Activated T-helper 9 cell treated with anti-CD3 and anti-CD28 coated beads, Interleukin-2, amount 50 U/mL, for 16 hours (primary cell): ENCODE measurements at regions not wholly inside any gene's neighbourhood (a gene's known extent, or its start where the extent isn't known, plus 50 kb on each side); places are given as distances from the start of the nearest gene placed in this dataset.

ENCODE experiments used
- DNase-seq: peaks from one replicate; pipeline ENCODE4 v3.0.0-alpha.2; 2020; ENCODE audit warnings: low read depth

DNA sequence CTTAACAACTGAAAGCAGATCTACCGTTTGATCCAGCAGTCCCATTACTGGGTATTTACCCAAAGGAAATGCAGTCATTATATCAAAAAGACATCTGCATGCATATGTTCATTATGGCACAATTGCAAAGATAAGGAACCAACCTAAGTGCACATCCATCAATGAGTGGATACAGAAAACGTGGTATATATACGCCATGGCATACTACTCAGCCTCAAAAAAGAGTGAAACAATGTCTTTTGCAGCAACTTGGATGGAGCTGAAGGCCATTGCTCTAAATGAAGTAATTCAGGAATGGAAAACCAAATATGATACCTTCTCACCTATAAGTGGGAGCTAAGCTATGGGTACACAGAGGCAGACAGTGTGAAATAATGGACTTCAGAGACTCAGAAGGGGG, 169.3 kb downstream of the ZBTB18 start:
- no peak for DNase-seq

DNA sequence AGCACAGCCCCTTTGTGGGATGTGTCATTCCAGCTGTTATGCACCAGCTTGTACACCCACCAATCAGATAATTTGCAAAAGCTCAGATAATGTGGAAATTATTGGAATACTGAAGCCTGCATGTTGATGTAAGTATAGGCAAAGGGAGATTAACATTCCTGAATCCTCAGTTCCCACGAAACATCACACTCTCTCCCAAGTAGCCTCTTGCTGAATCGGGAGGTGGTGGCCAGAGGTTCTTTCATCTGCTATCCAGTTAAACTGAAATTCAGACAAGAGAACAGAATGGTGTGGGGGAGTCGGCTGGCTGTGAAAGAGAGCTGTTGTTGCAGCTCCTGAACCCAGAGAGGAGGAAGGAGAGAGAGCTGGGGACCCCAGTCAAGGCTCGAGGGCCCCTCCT, 170.9 kb downstream of the ZBTB18 start:
- no peak for DNase-seq

DNA sequence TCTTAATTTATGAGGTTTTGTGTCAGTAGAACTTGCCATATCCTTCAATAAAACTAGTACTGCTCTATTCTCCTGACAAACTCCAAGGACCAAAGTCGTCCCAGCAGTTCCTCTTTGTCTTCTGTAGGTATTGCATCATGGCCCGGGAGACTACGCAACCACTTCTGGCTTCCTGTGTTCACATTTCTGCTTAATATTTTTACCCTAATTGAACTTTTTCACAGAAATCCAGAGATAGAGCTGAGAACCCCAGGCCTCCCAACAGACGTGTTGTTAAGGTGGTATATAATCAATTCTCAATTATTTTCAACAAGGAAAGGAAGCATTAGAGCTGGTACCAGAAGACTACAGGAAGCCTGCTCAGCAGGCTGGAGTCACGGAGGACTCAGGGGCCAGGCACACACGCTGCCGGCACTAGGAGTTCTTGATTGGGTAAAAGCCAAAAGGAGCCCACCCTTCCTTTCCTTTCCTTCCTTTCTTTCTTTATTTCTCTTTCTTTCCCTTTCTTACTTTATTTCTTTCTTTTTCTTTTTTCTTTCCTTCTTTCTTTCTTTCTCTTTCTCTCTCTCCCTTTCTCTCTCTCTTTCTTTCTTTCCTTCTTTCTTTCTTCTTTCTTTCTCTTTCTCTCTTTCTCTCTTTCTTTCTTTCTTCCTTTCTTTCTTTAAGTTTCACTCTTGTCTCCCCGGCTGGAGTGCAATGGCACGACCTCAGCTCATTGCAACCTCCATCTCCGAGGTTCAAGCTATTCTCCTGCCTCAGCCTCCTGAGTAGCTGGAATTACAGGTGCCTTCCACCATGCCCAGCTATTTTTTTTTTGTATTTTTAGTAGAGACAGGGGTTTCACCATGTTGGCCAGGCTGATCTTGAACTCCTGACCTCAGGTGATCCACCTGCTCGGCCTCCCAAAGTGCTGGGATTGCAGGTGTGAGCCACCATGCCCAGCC, 173.7 kb downstream of the ZBTB18 start:
- DNase-seq = no peak

DNA sequence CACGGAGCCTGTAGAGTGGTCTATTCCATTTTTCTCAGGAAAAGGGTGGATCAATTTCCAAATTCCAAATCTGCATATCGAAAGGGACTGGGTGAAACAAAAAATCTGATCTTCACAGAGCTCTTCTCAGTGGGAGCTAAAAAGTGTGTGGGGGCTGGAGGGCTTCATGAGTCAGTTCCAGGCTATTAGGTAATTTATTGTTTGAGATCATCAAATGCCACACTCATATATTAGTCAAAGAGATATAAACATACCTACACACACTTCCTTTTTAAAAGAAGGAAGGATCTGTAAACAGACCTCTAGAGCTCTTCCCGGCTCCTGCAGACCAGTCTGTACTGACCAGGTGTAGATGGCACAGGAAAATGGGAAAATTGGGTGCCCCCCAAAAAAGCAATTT, 175.4 kb downstream of the ZBTB18 start:
- no peak for DNase-seq

DNA sequence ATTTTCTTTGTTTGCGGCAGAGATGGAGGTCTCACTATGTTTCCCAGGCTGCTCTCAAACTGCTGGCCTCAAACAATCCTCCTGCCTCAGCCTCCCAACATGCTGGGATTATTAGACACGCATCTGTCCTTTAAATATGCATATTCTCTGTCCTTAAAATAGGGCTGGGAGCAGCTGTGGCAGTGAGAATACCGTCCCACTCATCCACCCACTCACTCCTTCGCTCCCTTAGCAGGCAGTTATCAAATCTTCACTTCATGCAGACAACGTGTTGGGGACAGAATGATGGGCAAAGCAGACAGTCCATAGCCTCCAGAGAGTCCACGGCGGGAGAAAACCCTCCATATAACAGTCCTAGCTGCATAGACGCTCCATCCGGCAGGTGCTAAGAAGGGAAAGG, 179.4 kb downstream of the ZBTB18 start:
- DNase-seq = no peak

DNA sequence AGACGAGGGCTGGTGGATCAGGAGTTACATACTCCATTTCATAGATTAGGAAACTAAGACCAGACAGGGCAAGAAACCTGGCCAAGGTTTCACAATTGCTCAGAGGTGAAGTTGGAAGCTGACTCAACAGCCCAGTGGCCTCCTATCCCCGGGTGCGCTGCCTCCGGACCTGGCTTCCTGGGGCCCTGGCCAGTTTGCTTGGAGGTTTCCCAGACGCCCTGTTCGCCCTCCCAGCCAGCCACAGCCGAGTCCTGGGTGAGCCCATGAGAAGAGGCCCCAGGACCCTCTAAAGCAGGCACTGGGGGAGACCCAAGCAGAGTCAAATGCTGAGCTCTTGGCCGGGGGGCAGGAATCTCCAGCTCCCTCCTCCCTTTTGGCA, 180.1 kb downstream of the ZBTB18 start:
- no peak for DNase-seq

DNA sequence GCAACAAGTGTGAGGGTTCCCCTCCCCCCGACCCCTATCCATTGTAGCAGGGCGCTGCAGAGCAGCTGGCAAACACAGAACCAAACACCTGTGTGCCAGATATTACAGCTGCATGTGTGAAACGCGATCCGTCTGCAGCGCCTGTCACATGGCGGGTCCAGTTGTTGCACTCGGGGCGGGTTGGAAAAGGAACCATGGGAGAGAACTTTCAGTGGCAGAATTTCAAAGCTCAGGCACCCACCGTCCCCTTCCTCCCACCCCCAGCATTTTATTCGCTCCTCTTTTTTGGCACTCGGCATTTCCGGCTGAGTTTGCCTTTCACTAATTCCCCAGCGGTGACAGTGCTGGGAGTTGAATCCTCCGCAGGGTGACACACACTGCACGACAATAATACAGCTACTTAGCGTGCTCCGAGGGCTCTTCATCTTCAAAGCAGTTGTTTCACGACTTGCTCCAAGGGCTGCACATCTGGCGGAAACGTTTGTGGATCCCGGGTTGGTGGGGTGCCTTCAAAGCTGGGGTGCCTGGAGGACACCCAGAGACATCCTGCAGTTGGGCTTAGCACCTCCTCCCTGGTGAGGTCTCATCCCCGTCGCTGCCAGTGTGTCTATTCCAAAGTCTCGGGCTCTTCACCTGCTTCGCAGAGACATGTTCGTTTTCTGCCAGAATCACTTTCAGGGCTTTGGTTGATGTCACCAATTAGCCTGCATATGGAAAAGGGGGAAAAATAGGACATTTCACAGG, 180.7 kb downstream of the ZBTB18 start:
- no peak for DNase-seq

DNA sequence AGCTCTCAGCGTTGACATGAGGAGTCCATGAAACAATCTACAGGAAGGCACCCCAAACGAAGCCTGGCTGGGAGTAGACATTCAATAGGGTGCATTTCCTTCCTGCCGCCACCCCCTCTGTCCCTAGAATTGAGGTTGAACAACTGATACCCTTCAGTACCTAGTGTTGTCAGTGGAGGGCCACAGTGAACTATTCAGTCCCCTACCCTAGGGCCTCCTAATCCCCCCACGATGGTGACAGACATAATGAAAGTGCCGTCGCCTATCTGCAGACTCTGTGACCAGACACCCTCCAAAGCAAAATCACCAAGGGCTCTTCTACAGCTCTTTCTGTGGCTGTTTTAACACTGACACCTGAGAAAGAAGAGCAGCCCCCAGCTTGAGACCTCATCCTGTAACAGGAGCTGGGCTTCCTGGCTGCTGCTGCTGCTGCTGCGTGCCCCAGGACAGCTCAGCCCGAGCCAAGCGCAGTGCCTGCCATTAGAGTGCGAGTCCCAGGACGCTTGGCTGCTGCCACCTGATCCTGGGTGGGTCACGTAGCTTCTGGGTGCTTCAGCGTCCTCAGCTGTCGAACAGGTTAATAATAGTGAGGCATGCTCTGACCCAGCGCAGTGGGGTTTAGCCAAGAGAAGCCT, 183.0 kb downstream of the ZBTB18 start:
- no peak for DNase-seq

DNA sequence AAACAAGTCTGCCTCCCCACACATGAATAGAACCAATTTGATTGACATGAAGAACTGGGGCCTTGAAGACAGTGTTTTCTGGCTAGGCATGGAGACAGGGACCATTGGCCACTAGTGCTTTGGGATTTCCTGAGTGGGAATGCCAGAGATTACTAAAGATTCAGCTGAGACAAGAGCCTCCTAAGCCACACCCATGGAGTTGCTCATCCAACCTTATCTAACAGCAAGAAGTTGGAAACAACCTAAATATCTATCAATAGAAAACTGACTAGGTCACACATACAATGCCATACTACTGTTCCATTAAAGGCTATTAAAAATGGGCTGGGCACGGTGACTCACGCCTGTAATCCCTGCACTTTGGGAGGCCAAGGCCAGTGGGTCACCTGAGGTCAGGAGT, 184.1 kb downstream of the ZBTB18 start:
- no peak for DNase-seq

DNA sequence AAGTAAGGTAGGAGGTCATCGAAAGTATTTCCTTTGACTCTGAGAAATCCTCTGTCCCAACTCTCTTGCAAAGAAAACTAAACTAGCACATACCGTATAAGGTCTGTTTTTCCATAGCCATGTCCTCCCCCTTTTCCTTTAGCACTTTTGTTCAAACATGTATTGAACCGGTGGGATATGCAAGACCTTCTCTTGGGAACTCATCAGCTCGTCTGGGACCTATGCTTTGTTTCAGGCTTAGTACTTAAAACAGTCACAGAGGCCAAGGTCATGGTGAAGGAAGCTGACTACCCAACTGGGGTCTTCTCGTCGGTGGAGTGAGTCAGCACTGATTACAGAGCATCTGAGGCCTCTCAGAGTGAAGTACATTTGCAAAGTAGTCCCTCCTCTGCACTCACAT, 185.0 kb downstream of the ZBTB18 start:
- no peak for DNase-seq

DNA sequence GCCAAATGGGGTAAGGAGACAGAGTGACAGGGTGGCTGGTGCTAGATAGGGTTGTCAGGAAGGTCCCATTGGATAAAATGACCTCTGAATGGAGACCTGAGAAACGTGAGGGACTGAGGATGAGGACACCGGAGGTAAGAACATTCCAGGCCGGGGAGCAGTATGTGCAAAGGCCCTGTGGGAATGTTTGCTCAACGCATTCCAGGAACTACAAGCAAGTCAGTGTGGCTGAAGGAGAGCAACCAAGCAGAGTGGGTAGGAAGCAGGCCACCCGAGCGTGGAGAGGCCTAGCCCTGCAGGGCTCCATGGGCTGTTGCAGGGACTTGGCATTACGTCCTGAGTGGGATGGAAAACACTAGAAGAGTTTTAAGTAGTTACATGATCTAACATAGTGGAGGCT, 185.6 kb downstream of the ZBTB18 start:
- no peak for DNase-seq

DNA sequence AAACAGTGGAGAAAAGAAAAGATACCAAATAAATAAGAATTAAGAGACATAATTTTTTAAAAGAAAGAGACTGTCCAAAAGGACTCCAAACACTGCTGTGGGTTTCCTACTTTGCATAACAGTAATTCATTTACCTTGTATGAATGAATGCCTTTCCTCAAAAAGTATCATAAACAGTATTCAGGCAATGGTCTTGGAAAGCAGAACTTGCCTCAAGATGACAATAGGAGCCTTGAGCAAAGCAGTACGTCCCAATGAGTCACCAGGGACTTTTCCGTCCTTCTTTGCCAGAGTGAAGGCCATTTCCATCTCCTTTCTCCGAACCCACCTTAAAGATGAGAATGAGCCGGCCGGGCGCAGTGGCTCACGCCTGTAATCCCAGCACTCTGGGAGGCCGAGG, 186.4 kb downstream of the ZBTB18 start:
- no peak for DNase-seq

DNA sequence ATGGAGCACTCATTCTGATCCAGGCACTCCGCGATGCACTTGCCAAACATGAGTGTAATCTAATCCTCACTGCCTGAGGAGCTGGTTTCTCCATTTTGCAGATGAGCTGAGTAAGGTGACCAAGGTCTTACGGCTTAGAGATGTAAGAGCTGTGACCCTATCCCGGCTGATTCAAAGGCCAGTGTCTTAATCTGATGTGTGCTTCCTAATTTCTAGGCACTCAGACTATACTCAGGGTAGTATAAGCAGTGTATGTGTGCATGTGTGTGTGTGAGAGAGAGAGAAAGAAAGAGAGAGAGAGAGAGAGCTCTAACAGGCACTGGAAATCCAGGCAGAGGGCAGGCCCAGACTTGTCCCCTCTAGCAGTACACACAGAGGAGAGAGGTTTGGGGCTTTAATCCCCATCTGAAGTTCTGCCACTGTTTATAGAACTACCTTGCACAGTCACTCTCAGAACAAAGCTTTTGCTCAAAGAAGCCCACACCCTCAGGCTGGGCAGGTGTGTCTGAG, 188.2 kb downstream of the ZBTB18 start:
- no peak for DNase-seq

DNA sequence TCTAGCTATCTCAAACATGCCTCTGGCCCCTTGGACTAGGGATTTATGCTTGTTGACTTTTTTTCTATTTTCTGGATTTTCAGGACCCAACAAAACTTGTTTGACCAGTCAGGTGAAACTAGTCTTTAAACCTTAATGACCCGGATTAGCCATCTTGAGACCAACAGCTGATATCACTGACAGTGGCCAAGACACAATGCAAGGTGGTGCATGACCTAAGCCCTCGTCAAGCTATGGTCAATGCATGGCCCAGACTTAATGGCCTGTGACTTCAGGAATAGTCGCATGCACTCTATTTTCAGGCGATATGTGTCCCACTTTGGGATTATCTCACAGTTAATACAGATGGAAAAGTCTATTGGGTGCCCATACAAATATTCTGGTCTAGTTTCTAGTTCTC, 190.4 kb downstream of the ZBTB18 start:
- no peak for DNase-seq

DNA sequence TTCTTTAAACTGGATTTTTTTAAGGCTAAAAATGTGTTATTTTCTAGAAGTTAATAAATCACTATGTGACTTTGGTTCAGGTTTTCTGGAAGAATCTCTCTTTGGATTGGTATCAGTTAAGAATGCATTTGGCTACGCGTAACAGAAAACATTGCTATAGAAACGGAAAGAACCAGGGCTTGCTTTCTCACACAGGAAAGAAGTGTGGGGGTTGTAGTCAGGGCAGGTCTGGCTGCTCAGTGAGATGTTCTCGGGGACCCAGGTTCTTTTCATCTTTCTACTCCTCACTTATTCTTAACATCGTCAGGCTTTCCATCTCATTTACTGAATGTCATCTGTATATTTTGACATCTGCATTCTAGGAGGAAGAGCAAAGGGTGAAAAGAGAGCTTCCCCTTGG, 191.4 kb downstream of the ZBTB18 start:
- no peak for DNase-seq

DNA sequence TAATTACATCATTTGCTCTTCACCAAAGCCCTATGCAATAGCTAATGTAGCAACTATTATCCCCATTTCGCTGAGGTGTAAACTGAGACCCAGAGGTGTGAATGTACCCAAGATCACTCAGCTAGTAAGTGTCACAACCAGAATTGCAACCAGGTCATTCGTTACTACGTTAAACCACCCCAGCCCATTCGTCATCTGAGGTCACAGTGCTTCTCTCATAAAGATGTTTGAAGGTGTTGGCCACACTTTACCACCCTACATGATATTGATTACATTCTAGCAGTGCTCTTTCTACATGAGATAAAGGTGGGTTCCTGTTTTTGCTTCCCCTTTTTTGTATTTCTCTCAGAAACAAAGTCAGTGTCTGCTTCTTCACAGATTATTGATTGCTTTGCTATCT, 195.3 kb downstream of the ZBTB18 start:
- no peak for DNase-seq

DNA sequence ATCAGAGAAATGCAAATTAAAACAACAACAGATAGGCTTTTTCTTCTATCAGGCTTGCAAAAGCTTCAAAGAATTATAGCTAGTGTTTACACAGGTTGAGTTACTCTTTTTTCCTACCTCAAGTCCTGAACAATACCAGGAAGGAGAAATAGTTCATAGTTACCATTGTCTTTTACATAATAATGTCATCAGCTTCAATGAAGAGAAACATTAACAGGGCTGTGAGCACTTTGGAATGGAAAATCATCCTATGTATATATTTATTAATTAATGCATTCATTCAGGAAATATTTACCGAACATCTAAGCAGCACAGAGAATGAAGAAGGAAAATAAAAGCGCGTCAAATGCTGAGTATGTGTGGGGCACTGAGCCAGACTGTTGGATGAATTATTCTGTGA, 197.3 kb downstream of the ZBTB18 start:
- no peak for DNase-seq

DNA sequence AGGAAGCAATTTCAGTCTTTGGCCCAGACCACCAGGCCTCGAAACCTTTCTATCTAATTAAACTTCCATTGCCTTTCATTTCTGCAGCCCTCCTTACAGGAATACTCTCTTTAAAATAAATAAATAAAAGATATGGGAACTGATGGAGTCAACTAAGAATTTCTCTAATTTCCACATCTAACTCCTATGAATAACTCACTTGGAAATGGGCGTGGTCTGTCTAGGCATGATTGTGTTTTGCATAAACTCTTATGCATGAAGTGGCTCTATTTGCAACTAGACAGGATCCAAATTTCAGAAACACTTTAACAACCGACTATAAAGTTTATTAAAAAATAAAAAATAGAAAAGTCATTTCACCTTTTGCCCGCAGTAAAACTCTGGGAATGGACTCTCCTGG, 199.5 kb downstream of the ADSS2 start:
- DNase-seq = no peak

DNA sequence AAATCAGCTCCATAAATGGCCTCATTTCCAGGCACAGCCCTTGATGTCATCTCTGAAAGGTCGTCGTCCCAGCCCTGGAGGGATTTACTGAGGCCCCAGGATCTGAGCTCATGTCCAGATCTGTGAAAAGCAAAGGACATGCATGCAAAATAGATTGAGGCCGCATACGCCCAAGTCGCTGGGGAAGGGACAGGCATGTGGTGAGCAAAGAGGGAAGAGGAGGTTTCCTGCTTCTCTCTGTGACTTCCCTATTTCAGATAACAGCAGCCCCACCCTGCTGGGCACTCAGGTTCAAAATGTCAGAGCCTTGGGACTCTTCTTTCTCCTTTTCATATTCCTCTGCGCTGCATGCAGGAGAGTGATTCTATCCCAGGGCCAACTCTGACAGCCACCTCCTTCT, 197.2 kb downstream of the ADSS2 start:
- no peak for DNase-seq

DNA sequence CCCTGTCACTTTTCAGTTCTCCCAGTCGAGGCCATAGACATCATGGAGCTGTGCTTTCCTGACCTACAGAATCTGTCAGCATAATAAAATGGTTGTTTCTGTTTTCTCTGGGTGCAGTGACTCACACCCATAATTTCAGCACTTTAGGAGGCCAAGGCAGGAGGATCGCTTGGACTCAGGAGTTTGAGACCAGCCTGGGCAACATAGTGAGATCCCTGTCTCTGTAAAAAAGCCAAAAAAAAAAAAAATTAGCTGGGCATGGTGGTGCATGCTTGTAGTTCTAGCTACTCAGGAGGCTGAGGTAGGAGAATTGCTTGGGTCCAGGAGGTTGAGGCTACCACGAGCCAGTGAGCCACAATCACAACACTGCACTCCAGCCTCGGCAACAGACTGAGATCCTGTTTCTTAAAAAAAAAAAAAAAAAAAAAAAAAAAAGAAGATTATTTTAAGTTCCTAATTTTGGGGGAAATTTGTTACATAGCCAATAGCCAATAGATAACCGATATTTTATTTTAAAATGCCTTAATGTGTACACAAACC, 196.2 kb downstream of the ADSS2 start:
- no peak for DNase-seq

DNA sequence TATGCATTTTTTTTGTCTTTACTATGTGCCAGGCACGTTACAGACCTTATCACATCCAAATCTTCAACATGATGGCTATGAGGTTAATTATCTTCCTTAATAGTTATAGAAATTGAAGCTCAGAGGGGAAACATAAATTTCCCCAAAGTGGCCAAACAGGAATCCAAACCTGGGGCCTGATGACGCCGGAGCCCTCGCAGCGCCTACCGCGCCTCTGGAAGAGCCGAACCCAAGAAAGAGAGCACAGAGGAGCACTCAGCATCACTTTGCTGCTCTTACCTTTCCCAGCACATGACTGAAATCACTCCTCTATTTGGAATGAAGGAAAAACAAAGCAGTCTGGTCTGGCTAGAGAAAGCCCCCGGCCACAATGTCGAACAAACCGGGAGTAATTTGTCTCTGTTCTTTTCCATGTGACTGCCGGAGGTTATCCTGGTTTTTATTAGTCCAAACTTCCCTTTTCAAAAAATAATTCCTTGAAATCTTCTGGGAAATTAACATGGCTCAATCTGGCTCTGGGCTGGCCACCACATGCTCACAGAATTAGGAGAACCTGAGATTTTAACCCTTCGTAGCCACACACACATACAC, 195.5 kb downstream of the ADSS2 start:
- DNase-seq = no peak

DNA sequence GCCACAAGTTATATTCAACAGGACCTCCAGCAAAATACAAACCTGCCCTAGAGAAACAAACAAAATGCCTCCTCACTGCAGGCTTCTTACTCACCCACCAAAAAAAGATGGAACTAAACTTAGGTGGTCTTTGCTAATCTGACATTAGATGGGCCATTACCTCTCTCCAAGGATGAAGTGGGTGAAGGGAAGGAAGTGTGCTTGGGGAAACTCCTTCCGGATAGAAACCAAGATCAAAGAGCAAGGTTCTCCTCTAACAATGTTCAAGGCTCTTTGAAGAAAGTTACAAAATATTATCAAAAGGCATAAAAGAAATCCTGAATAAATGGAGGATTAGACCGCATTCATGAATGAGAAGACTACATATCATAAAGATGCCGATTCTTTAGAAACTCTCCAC, 187.5 kb downstream of the ADSS2 start:
- DNase-seq = no peak
